A549 (cell line): ENCODE measurements at regions not wholly inside any gene's neighbourhood (a gene's known extent, or its start where the extent isn't known, plus 50 kb on each side); places are given as distances from the start of the nearest gene placed in this dataset.

Experiments used
- ATAC-seq, 2 experiments: fragments of 200-7000 bp in 1 of 2; fragments of >200 bp in 1 of 2; cut with Nextera tagmentation in 1 of 2; cut with Tn5 transposase in 1 of 2; 3 replicates each; pipeline versions ENCODE4 v1.8.0 to v1.9.1; 2018 to 2020; ENCODE audit warnings: mild to moderate bottlenecking in 1 of 2, moderate library complexity in 1 of 2
- CTCF ChIA-PET: fragments of 300-600 bp; sonication (Branson Sonifier 250); formaldehyde crosslinking; extraction: SDS; loops from one replicate; lab custom pipeline; 2021; ENCODE audit warnings: antibody characterized with exemption, inconsistent platforms; lab: Yijun Ruan, JAX
- POLR2A ChIA-PET: fragments of 350-600 bp; formaldehyde crosslinking; extraction: SDS; loops from one replicate; lab custom pipeline; 2021; ENCODE audit warnings: antibody characterized with exemption, inconsistent platforms; lab: Yijun Ruan, JAX
- DNase-seq, 2 experiments: peaks; one replicate each; pipeline versions ENCODE4 v3.0.0 to v3.0.0-alpha.2; 2011 to 2016; ENCODE audit warnings: low read depth in 1 of 2, low spot score in 1 of 2
- FAIRE-seq: peaks from 2 replicates; lab custom pipeline; 2011; peaks lifted over from hg19 to GRCh38; lab: Jason Lieb, UNC
- H3K27ac ChIP-seq, 2 experiments: fragments of >200 bp; sonication (Bioruptor Twin); formaldehyde crosslinking; 3 replicates each; pipeline ENCODE4 v1.5.1; 2016 to 2017
- H3K4me1 ChIP-seq: fragments of >200 bp; sonication (Bioruptor Twin); formaldehyde crosslinking; 3 replicates; pipeline ENCODE4 v1.6.1; 2016
- H3K4me2 ChIP-seq: fragments of >200 bp; sonication (Bioruptor Twin); formaldehyde crosslinking; 3 replicates; pipeline ENCODE4 v1.6.1; 2016
- H3K4me3 ChIP-seq: fragments of >200 bp; sonication (Bioruptor Twin); formaldehyde crosslinking; 3 replicates; pipeline ENCODE4 v1.5.1; 2016
- H3K9me3 ChIP-seq: fragments of >200 bp; sonication (Bioruptor Twin); formaldehyde crosslinking; 3 replicates; pipeline ENCODE4 v1.6.1; 2016
- CBX2 ChIP-seq: fragments of 200-600 bp; sonication (generic); IDR thresholded peaks from 2 replicates; pipeline ENCODE4 v1.6.1; 2016; ENCODE audit warnings: low read depth, mild to moderate bottlenecking, borderline replicate concordance
- CHD4 ChIP-seq: fragments of 200-600 bp; sonication (generic); IDR thresholded peaks from 2 replicates; pipeline ENCODE4 v1.6.1; 2016; ENCODE audit warnings: antibody characterized with exemption, mild to moderate bottlenecking, borderline replicate concordance
- CTCF ChIP-seq: fragments of >200 bp; sonication (Bioruptor Twin); formaldehyde crosslinking; IDR thresholded peaks from 3 replicates; pipeline ENCODE4 v1.5.1; 2016
- HEYL ChIP-seq: fragments of 250-450 bp; sonication (Bioruptor Pico); IDR thresholded peaks from 2 replicates; pipeline ENCODE4 v1.8.0; 2021; ENCODE audit warnings: mild to moderate bottlenecking, moderate library complexity
- HOXB13 ChIP-seq: fragments of 250-450 bp; sonication (Bioruptor Pico); IDR thresholded peaks from 2 replicates; pipeline ENCODE4 v1.5.0; 2020; ENCODE audit warnings: low read depth, mild to moderate bottlenecking, moderate library complexity
- HOXB5 ChIP-seq: fragments of 250-450 bp; sonication (Bioruptor Pico); IDR thresholded peaks from 2 replicates; pipeline ENCODE4 v1.5.0; 2020; ENCODE audit warnings: mild to moderate bottlenecking, moderate library complexity
- JUNB ChIP-seq: fragments of >200 bp; sonication (Bioruptor Twin); formaldehyde crosslinking; IDR thresholded peaks from 2 replicates; pipeline ENCODE4 v1.6.1; 2016
- KDM1A ChIP-seq: fragments of 200-600 bp; sonication (generic); IDR thresholded peaks from 2 replicates; pipeline ENCODE4 v1.6.1; 2016; ENCODE audit warnings: low read depth, mild to moderate bottlenecking
- MYC ChIP-seq: IDR thresholded peaks from 2 replicates; pipeline ENCODE4 v1.6.1; 2012; ENCODE audit warnings: mild to moderate bottlenecking, inconsistent platforms, low read length, improper control_type of control experiment, borderline replicate concordance
- NFE2L2 ChIP-seq: fragments of 150-350 bp; conservative IDR thresholded peaks from 2 replicates; pipeline ENCODE4 v1.6.1; 2014; ENCODE audit warnings: low read length
- NPAS2 ChIP-seq: fragments of 250-450 bp; sonication (Bioruptor Pico); IDR thresholded peaks from 2 replicates; pipeline ENCODE4 v1.8.0; 2022; ENCODE audit warnings: mild to moderate bottlenecking, moderate library complexity, borderline replicate concordance
- NR3C1 ChIP-seq: fragments of >200 bp; sonication (Bioruptor Twin); formaldehyde crosslinking; IDR thresholded peaks from 3 replicates; pipeline ENCODE4 v1.6.1; 2017
- PBX3 ChIP-seq: IDR thresholded peaks from 2 replicates; pipeline ENCODE4 v1.6.1; 2012
- PHF8 ChIP-seq: fragments of 200-600 bp; sonication (generic); IDR thresholded peaks from 2 replicates; pipeline ENCODE4 v1.6.1; 2016; ENCODE audit warnings: low read depth, mild to moderate bottlenecking, antibody characterized with exemption, moderate library complexity, borderline replicate concordance
- POLR2A ChIP-seq: IDR thresholded peaks from 2 replicates; pipeline ENCODE4 v1.6.1; 2012; ENCODE audit warnings: mild to moderate bottlenecking, low read length
- POLR2AphosphoS2 ChIP-seq: conservative IDR thresholded peaks from 2 replicates; pipeline ENCODE4 v1.6.1; 2012; ENCODE audit warnings: low read length, improper control_type of control experiment, inconsistent platforms
- RFX5 ChIP-seq: fragments of 450-650 bp; IDR thresholded peaks from 2 replicates; pipeline ENCODE4 v1.7.1; 2014; ENCODE audit warnings: antibody characterized with exemption, mild to moderate bottlenecking, moderate library complexity
- SREBF2 ChIP-seq: fragments of 450-650 bp; IDR thresholded peaks from 2 replicates; pipeline ENCODE4 v1.6.1; 2014; ENCODE audit warnings: mild to moderate bottlenecking, moderate library complexity
- TP53 ChIP-seq: fragments of 250-450 bp; sonication (Bioruptor Pico); IDR thresholded peaks from 2 replicates; pipeline ENCODE4 v1.5.0; 2021; ENCODE audit warnings: mild to moderate bottlenecking, moderate library complexity
- USF2 ChIP-seq: fragments of 450-650 bp; IDR thresholded peaks from 2 replicates; pipeline ENCODE4 v1.6.1; 2014; ENCODE audit warnings: antibody characterized with exemption
- ZC3H11A ChIP-seq: fragments of 450-650 bp; IDR thresholded peaks from 2 replicates; pipeline ENCODE4 v1.6.1; 2014; ENCODE audit warnings: antibody characterized with exemption, mild to moderate bottlenecking
- ZFP36 ChIP-seq: fragments of 450-650 bp; IDR thresholded peaks from 2 replicates; pipeline ENCODE4 v1.6.1; 2014; ENCODE audit warnings: borderline replicate concordance; ENCODE audit not compliant: partially characterized antibody
- WGBS: methylation state at CpG from one replicate; pipeline ENCODE4 v1.1.6; 2017; ENCODE audit errors: missing lambda C conversion rate; 5-methylcytosine and 5-hydroxymethylcytosine counted together
- TF ChIP-seq, protein P1 (sequence below): fragments of >200 bp; sonication (Bioruptor Twin); formaldehyde crosslinking; IDR thresholded peaks from 3 replicates; pipeline ENCODE4 v1.6.1; 2016
- TF ChIP-seq, protein P2 (sequence below): fragments of 250-450 bp; sonication (Bioruptor Pico); IDR thresholded peaks from 2 replicates; pipeline ENCODE4 v1.5.0; 2021; ENCODE audit warnings: mild to moderate bottlenecking, moderate library complexity, borderline replicate concordance

- TF ChIP-seq CTCF (no peak), NFE2L2 (no peak)
- TF ChIP-seq, protein P1, sequence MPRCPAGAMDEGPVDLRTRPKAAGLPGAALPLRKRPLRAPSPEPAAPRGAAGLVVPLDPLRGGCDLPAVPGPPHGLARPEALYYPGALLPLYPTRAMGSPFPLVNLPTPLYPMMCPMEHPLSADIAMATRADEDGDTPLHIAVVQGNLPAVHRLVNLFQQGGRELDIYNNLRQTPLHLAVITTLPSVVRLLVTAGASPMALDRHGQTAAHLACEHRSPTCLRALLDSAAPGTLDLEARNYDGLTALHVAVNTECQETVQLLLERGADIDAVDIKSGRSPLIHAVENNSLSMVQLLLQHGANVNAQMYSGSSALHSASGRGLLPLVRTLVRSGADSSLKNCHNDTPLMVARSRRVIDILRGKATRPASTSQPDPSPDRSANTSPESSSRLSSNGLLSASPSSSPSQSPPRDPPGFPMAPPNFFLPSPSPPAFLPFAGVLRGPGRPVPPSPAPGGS: no peak
These were observed 220.4 kb upstream of the RIMS1 start (continued) for GRCh38 chr6:71665931-71666330.

DNA sequence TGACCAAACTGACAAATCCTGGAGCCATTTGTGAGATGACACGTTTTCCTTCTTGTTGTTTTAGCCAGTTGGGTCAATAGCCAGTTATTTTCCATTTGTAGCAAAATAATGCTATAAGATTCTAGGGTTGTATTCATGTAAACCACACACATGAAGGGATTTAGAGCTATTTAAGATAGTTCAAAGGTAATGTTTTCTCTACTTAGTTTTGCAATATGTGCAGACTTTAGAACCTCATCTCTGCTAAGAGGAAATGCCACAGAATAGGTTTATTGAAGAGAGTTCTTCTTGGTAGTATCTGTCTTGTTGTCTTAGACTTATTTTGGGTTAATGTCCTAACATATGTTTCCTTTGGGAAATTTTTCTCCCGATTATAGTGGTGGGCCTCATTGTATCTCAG lies 213.5 kb upstream of the RIMS1 start:
- WGBS: 5% methylated on average over 2 of the region's 2 CpGs
- CTCF ChIA-PET: no interaction called here
- TF ChIP-seq JUNB (no peak), POLR2AphosphoS2 (no peak), TP53 (no peak), PBX3 (no peak), CHD4 (no peak), HEYL (no peak), SREBF2 (no peak), KDM1A (no peak), CBX2 (no peak)
- TF ChIP-seq, all 56 proteins: peak for 0
- Histone ChIP-seq H3K4me2 (no peak overlapping the region), H3K4me3 (no peak overlapping the region), H3K27ac (no peak overlapping the region), H3K4me1 (no peaks in the 10 kb centered on the region), H3K9me3 (no peaks in the 10 kb centered on the region)
- no peak for DNase-seq
- POLR2A ChIA-PET: no interaction called here
- ATAC-seq: no peak
- FAIRE-seq: no peak

DNA sequence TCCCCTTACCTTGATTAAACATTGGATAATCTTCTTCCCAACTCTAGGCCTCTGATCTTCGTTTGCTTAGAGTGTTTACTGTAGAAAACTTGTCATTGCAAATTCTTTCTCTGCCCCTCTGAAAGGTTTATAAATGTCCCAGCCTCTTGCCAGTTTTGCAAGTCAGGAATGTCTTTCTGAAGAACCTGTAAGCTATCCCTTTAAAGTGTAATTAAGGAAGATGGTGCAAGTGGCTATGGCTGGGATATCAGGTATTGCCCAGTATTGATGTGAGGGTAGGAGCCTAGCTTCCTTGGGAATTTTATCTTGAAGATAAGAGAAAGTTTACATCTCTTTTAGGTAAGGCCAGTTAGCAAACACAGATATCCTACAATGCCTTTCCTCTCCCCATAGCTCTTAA lies 211.0 kb upstream of the RIMS1 start:
- H3K27ac ChIP-seq: no peak overlapping the region
- H3K4me1 ChIP-seq: no peaks in the 10 kb centered on the region
- 0% methylated on average over 1 of the region's 1 CpG for WGBS
- no peak for FAIRE-seq
- POLR2A ChIA-PET: no interaction called here
- CTCF ChIA-PET: no interaction called here
- no peaks in the 10 kb centered on the region for H3K9me3 ChIP-seq
- no peak overlapping the region for H3K4me2 ChIP-seq
- DNase-seq: no peak
- ATAC-seq: no peak
- no peak overlapping the region for H3K4me3 ChIP-seq
- TF ChIP-seq ZFP36: no peak

- FAIRE-seq: no peak
- POLR2A ChIA-PET: no interaction called here
- no peak for ATAC-seq
These were observed 210.1 kb upstream of the RIMS1 start for GRCh38 chr6:71676298-71676697.

More at GRCh38 chr6:71676298-71676697, 210.1 kb upstream of the RIMS1 start:
- no peak overlapping the region for H3K27ac ChIP-seq
- H3K4me1 ChIP-seq: no peaks in the 10 kb centered on the region
- CTCF ChIA-PET: no interaction called here
- no peak overlapping the region for H3K4me3 ChIP-seq
- no peak overlapping the region for H3K4me2 ChIP-seq
- no peak for TF ChIP-seq RFX5
- TF ChIP-seq USF2: no peak
- no peak for TF ChIP-seq HOXB5 (CRISPR knock-in tag)
- TF ChIP-seq, protein P2, sequence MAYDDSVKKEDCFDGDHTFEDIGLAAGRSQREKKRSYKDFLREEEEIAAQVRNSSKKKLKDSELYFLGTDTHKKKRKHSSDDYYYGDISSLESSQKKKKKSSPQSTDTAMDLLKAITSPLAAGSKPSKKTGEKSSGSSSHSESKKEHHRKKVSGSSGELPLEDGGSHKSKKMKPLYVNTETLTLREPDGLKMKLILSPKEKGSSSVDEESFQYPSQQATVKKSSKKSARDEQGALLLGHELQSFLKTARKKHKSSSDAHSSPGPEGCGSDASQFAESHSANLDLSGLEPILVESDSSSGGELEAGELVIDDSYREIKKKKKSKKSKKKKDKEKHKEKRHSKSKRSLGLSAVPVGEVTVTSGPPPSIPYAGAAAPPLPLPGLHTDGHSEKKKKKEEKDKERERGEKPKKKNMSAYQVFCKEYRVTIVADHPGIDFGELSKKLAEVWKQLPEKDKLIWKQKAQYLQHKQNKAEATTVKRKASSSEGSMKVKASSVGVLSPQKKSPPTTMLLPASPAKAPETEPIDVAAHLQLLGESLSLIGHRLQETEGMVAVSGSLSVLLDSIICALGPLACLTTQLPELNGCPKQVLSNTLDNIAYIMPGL (CRISPR knock-in tag): no peak
- no peak for TF ChIP-seq TP53
- no peak for TF ChIP-seq MYC
- no peak for TF ChIP-seq NR3C1
- no peak for TF ChIP-seq ZC3H11A
- TF ChIP-seq SREBF2: no peak
- TF ChIP-seq NPAS2: no peak
- TF ChIP-seq PHF8: no peak
- TF ChIP-seq ZFP36: no peak
- TF ChIP-seq POLR2A: no peak
- no peak for TF ChIP-seq HOXB13
- TF ChIP-seq, all 56 proteins: peak for 0
- H3K9me3 ChIP-seq: no peaks in the 10 kb centered on the region
- DNase-seq: no peak
